ENCODE measurements at regions not wholly inside any gene's neighbourhood (a gene's known extent, or its start where the extent isn't known, plus 50 kb on each side); places are given as distances from the start of the nearest gene placed in this dataset.

DNA sequence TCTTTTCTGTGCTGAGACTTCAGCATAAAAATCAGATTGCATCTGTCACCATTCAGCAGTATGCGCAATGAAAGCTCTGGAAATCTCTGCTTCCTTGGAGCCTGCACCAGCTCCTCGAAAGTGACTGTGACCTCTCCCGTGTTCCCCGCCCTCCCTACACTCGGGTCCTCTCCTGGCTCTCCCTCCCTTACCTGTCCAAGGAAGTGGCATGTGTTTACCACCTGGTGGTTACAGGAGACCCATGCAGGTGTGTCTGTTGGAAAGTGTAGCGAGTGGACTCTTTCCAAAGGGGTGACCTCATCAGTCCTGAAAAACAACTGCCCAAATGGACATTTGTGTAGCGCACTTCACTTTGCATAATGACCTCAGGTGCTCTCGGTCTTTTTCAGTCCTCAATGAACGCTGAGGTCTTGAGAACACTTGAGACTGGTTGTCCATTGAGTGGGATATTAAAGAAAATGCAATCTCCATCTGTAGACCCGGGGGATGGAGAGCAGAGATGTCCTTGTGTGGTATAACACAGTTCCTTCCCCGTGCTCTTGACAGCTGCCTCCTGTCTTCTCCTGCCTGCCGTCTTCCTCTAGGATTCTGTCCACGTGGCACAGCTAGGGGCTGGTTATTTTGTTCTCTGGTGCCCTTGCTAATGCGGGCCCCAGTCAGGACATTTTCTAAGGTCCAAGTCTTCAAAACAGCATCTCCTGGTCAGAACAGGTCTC lies 133.2 kb downstream of the ACKR3 start:
- no peak for TF ChIP-seq CTCF (IDR thresholded peaks at IDR 0.05)
- TF ChIP-seq POLR2AphosphoS5 (IDR thresholded peaks at IDR 0.05): no peak
